Spinal cord (tissue), 9 donors: ENCODE measurements at regions not wholly inside any gene's neighbourhood (a gene's known extent, or its start where the extent isn't known, plus 50 kb on each side); places are given as distances from the start of the nearest gene placed in this dataset.

ENCODE experiments used
- DNase-seq, 6 donors: peaks; one replicate each; pipeline versions ENCODE4 v3.0.0 to v3.0.0-alpha.2; 2013 to 2015; ENCODE audit warnings: low spot score in 6 of 6, low read depth in 4 of 6
- H3K27ac ChIP-seq: one replicate; pipeline ENCODE4 v1.5.1; 2013; ENCODE audit warnings: low read depth, low read length, control low read depth
- H3K27me3 ChIP-seq: one replicate; pipeline ENCODE4 v1.6.1; 2013; ENCODE audit warnings: low read length; ENCODE audit not compliant: control insufficient read depth, insufficient read depth
- H3K36me3 ChIP-seq: one replicate; pipeline ENCODE4 v1.6.1; 2013; ENCODE audit warnings: low read length; ENCODE audit not compliant: control insufficient read depth, insufficient read depth
- H3K4me1 ChIP-seq: one replicate; pipeline ENCODE4 v1.6.1; 2013; ENCODE audit warnings: low read length; ENCODE audit not compliant: control insufficient read depth, insufficient read depth
- H3K4me3 ChIP-seq: one replicate; pipeline ENCODE4 v1.5.1; 2013; ENCODE audit warnings: low read depth, low read length, control low read depth
- H3K9me3 ChIP-seq: one replicate; pipeline ENCODE4 v1.6.1; 2013; ENCODE audit warnings: low read length; ENCODE audit not compliant: control insufficient read depth, insufficient read depth
- WGBS: methylation state at CpG from one replicate; pipeline ENCODE4 v1.1.5; 2013; ENCODE audit warnings: missing lambda C conversion rate; ENCODE audit not compliant: insufficient coverage; 5-methylcytosine and 5-hydroxymethylcytosine counted together
- donor health status: healthy.

GRCh38 chr1:88472714-88473113 is 211.4 kb upstream of the PKN2 start:
- Histone ChIP-seq H3K36me3 (no peaks in the 10 kb centered on the region), H3K27ac (no peak overlapping the region), H3K9me3 (no peaks in the 10 kb centered on the region), H3K4me3 (no peak overlapping the region), H3K4me1 (no peaks in the 10 kb centered on the region), H3K27me3 (no peaks in the 10 kb centered on the region)
- no CpG with 5 or more reads among the region's 1 CpG for WGBS
- DNase-seq, result no peak

DNA sequence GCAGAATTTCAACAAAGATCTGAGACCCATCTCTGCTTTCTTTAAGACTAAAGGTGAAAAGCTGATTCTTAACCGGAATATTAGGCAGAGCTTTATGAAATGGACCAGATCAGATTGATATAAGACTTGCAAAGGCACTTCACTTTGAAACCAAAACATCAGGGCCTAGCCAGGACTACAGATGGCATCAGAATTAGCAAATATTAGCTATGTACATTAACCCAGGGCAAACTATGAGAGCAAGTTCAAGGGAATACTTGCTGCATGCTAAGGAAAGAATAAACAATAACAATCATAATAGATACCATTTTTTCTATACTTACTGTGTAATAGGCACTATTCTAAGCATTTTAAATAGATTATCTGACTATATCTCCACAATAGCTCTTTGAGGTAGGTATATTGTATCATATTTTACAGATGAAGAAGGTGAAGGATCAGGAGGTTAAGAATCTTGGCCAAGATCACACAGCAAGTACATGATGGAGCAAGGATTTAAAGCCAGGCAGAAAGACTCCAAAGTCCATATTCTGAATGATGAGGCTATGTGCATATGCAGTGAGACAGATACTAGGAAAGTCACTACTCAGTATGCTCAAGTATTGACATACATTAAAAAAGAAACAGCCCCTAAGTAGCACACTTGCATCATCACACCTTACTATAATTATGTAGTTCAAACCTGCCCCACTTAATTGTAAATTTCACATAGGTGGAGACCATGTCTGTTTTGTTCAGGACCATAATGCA is 209.3 kb upstream of the PKN2 start:
- H3K27me3 ChIP-seq, result no peaks in the 10 kb centered on the region
- H3K27ac ChIP-seq, result no peak overlapping the region

DNA sequence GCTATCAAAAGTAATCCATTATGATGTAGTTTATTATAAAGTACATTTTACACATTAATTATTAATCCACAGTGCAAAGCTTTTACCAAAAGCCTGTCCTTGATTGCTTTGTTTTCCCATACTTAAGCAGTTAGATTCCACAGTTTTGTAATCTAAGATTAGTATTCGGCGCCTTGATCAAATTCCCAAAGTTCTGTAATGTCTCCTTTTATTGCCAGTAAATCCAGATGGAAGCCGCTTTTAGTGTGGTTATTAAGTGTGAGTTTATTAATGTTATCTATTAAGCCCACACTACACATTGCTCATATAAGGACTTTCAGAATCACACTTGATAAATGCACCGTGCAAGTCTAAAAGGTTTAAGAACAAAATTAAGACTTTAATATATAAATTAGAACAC is 199.2 kb upstream of the PKN2 start:
- Histone ChIP-seq H3K27ac (no peak overlapping the region), H3K9me3 (no peaks in the 10 kb centered on the region), H3K27me3 (no peaks in the 10 kb centered on the region), H3K36me3 (no peaks in the 10 kb centered on the region), H3K4me3 (no peak overlapping the region), H3K4me1 (no peaks in the 10 kb centered on the region)
- no peak for DNase-seq
- no CpG with 5 or more reads among the region's 4 CpGs for WGBS

More for the DNA sequence above, 209.3 kb upstream of the PKN2 start:
- no peak for DNase-seq
- Histone ChIP-seq H3K4me3 (no peak overlapping the region), H3K36me3 (no peaks in the 10 kb centered on the region), H3K9me3 (no peaks in the 10 kb centered on the region), H3K4me1 (no peaks in the 10 kb centered on the region)
- no CpG with 5 or more reads among the region's 1 CpG for WGBS

DNA sequence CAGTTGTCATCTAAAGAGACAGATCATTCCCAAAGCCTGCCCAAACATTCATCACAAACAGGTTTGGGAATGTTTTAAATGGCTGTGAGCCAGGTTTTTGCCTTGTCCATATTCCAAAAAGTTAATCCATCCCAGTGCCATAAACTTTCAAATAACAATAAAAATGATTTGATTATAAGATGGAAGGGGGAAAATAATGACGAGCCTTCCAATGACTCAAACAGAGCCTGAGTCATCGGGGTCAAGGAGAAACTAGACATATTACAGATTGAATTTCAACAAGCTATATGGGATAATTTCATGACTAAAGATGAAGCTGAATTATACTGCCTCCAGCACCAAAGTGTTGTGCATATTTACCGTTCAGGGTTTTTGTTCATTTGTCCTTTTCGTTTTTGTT is 195.8 kb upstream of the PKN2 start:
- H3K9me3 ChIP-seq, result no peaks in the 10 kb centered on the region
- no peak overlapping the region for H3K27ac ChIP-seq
- no peaks in the 10 kb centered on the region for H3K27me3 ChIP-seq
- H3K36me3 ChIP-seq, result no peaks in the 10 kb centered on the region
- no peaks in the 10 kb centered on the region for H3K4me1 ChIP-seq
- no peak overlapping the region for H3K4me3 ChIP-seq
- WGBS, result no CpG with 5 or more reads among the region's 4 CpGs
- DNase-seq, result no peak

- H3K9me3 ChIP-seq, result no peaks in the 10 kb centered on the region
- no peaks in the 10 kb centered on the region for H3K27me3 ChIP-seq
- 67% methylated on average over 1 of the region's 2 CpGs for WGBS
- no peaks in the 10 kb centered on the region for H3K4me1 ChIP-seq
- H3K36me3 ChIP-seq, result no peaks in the 10 kb centered on the region
- no peak overlapping the region for H3K4me3 ChIP-seq
- no peak overlapping the region for H3K27ac ChIP-seq
- no peak for DNase-seq
These were observed 193.4 kb upstream of the PKN2 start for GRCh38 chr1:88490676-88491075.

GRCh38 chr1:88499671-88500070 is 184.4 kb upstream of the PKN2 start:
- H3K9me3 ChIP-seq, result no peaks in the 10 kb centered on the region
- no peaks in the 10 kb centered on the region for H3K36me3 ChIP-seq
- H3K27ac ChIP-seq, result no peak overlapping the region
- H3K27me3 ChIP-seq, result no peaks in the 10 kb centered on the region
- H3K4me1 ChIP-seq, result no peaks in the 10 kb centered on the region
- H3K4me3 ChIP-seq, result no peak overlapping the region
- DNase-seq, result no peak

DNA sequence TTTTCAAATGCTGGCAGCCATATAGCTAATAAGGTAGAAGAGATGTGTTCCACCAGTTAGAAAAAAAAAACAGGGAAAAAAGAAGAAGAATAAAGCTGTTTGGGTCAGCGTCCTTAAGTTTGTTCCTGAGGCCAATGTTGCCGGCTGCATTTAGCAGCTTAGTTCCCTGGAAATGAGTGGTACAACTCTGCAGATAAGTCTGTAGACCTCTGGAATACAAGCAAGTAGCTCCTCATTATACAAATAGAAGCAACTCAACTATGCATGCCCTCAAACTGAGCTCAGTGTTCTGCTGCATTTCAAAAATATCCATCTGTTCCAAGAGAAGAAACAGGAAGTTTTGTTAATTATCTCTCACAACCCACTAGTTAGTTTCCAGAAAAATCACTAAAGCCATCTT is 181.2 kb upstream of the PKN2 start:
- 89% methylated on average over 2 of the region's 2 CpGs for WGBS
- H3K4me3 ChIP-seq, result no peak overlapping the region
- no peaks in the 10 kb centered on the region for H3K27me3 ChIP-seq
- H3K9me3 ChIP-seq, result no peaks in the 10 kb centered on the region
- peak in 2 of 6 donors; percentile 8 to 64 for DNase-seq
- H3K27ac ChIP-seq, result no peak overlapping the region
- no peaks in the 10 kb centered on the region for H3K4me1 ChIP-seq
- H3K36me3 ChIP-seq, result no peaks in the 10 kb centered on the region

GRCh38 chr1:88503646-88504045 is 180.4 kb upstream of the PKN2 start:
- no peaks in the 10 kb centered on the region for H3K9me3 ChIP-seq
- DNase-seq, result peak in 1 of 6 donors; percentile 57
- H3K4me3 ChIP-seq, result no peak overlapping the region
- no peaks in the 10 kb centered on the region for H3K4me1 ChIP-seq
- no peak overlapping the region for H3K27ac ChIP-seq
- H3K36me3 ChIP-seq, result no peaks in the 10 kb centered on the region
- no peaks in the 10 kb centered on the region for H3K27me3 ChIP-seq

DNA sequence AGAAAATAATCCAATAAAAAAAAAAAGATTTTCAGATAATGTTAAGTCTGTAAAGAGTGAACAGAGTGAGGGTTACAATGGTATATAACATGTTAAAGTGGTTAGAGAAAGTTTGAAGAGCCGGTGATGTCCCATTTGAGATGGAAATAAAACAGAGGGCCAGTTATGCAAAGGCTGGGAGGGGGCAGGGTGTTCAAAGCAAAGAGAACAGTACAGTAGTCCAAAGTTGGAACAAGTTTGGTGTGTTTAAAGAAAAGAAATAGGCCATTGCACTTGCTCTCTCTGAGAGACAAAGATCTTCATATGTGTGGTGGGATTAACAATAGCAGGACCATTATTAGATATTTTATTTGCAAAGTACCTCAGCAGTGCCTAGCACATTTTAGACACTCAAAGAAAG is 179.5 kb upstream of the PKN2 start:
- no peaks in the 10 kb centered on the region for H3K9me3 ChIP-seq
- no peak for DNase-seq
- no peaks in the 10 kb centered on the region for H3K27me3 ChIP-seq
- H3K36me3 ChIP-seq, result no peaks in the 10 kb centered on the region
- H3K4me3 ChIP-seq, result no peak overlapping the region
- WGBS, result 86% methylated on average over 1 of the region's 1 CpG
- no peaks in the 10 kb centered on the region for H3K4me1 ChIP-seq
- no peak overlapping the region for H3K27ac ChIP-seq

DNA sequence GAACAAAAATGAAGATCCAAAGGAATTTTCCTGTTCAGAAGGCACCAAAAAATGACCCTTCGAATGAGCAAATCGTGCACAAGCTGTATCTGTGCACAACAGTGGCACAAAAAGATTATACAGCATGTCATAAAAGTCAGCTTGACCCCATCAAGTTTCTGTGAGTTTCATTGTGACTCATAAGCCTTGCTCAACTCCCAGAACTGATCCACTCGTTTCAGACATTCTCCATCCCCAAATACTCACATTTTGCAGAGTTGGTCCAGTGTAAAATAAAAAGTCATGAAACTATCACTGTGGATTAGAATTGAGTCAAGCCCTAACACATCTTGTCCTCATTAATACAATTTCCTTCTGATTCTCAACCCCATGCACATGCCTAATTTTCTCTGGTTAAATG is 174.7 kb upstream of the PKN2 start:
- Histone ChIP-seq H3K4me1 (no peaks in the 10 kb centered on the region), H3K36me3 (no peaks in the 10 kb centered on the region), H3K4me3 (no peak overlapping the region), H3K9me3 (no peaks in the 10 kb centered on the region), H3K27ac (no peak overlapping the region), H3K27me3 (no peaks in the 10 kb centered on the region)
- no peak for DNase-seq
- WGBS, result 93% methylated on average over 2 of the region's 3 CpGs
